Tibial nerve (tissue), 4 donors: ENCODE measurements at regions not wholly inside any gene's neighbourhood (a gene's known extent, or its start where the extent isn't known, plus 50 kb on each side); places are given as distances from the start of the nearest gene placed in this dataset.

Source experiments
- EP300 ChIP-seq, 2 donors: sonication (generic); formaldehyde crosslinking; IDR thresholded peaks; one replicate each; pipeline ENCODE4 v1.6.1; 2017; ENCODE audit warnings: antibody characterized with exemption in 2 of 2, mild to moderate bottlenecking in 1 of 2
- TF ChIP-seq, protein P1 (sequence below), 5 experiments: fragments of 200-600 bp in 3 of 5; fragments of 450-650 bp in 2 of 5; sonication (generic) in 3 of 5; IDR thresholded peaks; one replicate each; pipeline ENCODE4 v1.5.1; 2016 to 2019; ENCODE audit warnings: antibody characterized with exemption in 5 of 5, mild to moderate bottlenecking in 3 of 5, moderate library complexity in 2 of 5

DNA sequence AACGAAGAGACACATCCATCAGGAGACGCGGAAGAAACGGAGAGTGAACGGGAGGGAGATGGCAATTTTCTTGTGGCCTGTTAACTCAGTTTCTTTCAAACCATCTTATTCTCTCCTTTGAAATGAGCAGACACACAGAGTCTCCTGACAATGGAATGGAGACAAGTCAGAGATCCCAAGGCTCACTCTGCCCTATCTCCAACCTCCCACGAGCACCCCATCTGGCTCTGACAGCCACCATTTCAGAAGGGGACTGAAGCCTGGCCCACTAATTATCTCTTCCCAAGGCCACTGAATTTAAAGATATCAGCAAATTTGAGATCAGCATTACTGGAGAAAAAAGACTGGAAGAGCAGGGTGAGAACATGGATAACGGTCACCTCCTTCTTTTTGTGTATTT, 215.6 kb downstream of the DHX15 start:
- TF ChIP-seq, protein P1, sequence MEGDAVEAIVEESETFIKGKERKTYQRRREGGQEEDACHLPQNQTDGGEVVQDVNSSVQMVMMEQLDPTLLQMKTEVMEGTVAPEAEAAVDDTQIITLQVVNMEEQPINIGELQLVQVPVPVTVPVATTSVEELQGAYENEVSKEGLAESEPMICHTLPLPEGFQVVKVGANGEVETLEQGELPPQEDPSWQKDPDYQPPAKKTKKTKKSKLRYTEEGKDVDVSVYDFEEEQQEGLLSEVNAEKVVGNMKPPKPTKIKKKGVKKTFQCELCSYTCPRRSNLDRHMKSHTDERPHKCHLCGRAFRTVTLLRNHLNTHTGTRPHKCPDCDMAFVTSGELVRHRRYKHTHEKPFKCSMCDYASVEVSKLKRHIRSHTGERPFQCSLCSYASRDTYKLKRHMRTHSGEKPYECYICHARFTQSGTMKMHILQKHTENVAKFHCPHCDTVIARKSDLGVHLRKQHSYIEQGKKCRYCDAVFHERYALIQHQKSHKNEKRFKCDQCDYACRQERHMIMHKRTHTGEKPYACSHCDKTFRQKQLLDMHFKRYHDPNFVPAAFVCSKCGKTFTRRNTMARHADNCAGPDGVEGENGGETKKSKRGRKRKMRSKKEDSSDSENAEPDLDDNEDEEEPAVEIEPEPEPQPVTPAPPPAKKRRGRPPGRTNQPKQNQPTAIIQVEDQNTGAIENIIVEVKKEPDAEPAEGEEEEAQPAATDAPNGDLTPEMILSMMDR (IDR thresholded peaks at IDR 0.05) = no peak
- TF ChIP-seq EP300 (IDR thresholded peaks at IDR 0.05) = no peak
